PC-3 (cell line): ENCODE measurements at regions not wholly inside any gene's neighbourhood (a gene's known extent, or its start where the extent isn't known, plus 50 kb on each side); places are given as distances from the start of the nearest gene placed in this dataset.

Source experiments
- ATAC-seq: fragments of 200-7000 bp; cut with Tn5 transposase; 2 replicates; pipeline ENCODE4 v1.9.1; 2020; ENCODE audit warnings: mild to moderate bottlenecking, moderate library complexity
- BruUV-seq: library from RNA; stranded (reverse); fragments of 400-500 nt; replicated peaks from 2 replicates; lab custom pipeline; 2021; lab: Mats Ljungman, UMichigan
- CTCF ChIA-PET: fragments of 300-600 bp; sonication (Branson Sonifier 250); formaldehyde crosslinking; loops from one replicate; lab custom pipeline; 2022; ENCODE audit warnings: antibody characterized with exemption; lab: Charles Lee
- POLR2A ChIA-PET: fragments of 300-600 bp; sonication (Branson Sonifier 250); formaldehyde crosslinking; loops from one replicate; lab custom pipeline; 2022; ENCODE audit warnings: antibody characterized with exemption; ENCODE audit not compliant: unreplicated experiment; lab: Charles Lee
- DNase-seq: peaks from one replicate; pipeline ENCODE4 v3.0.0-alpha.2; 2015
- H2AFZ ChIP-seq: fragments of 300-600 bp; sonication (generic); 2 replicates; pipeline ENCODE4 v1.6.0; 2016; ENCODE audit warnings: antibody characterized with exemption, low read length
- H3F3A ChIP-seq: fragments of 300-600 bp; sonication (generic); one replicate; pipeline ENCODE4 v1.6.0; 2017; ENCODE audit warnings: antibody characterized with exemption, low read length, control low read depth, mild to moderate bottlenecking; ENCODE audit not compliant: unreplicated experiment
- H3K27ac ChIP-seq: fragments of 300-600 bp; sonication (generic); 2 replicates; pipeline ENCODE4 v1.5.1; 2016; ENCODE audit warnings: mild to moderate bottlenecking, low read length
- H3K27me3 ChIP-seq: fragments of 300-600 bp; sonication (generic); 2 replicates; pipeline ENCODE4 v1.6.1; 2016; ENCODE audit warnings: low read length, mixed read lengths
- H3K36me3 ChIP-seq: fragments of 300-600 bp; sonication (generic); 2 replicates; pipeline ENCODE4 v1.6.1; 2016; ENCODE audit warnings: low read depth, mixed run types, low read length, mixed read lengths
- H3K4me1 ChIP-seq: fragments of 300-600 bp; sonication (generic); 2 replicates; pipeline ENCODE4 v1.5.1; 2016; ENCODE audit warnings: low read length; ENCODE audit not compliant: insufficient read depth
- H3K4me2 ChIP-seq: fragments of 300-600 bp; sonication (generic); 2 replicates; pipeline ENCODE4 v1.6.0; 2016; ENCODE audit warnings: low read length
- H3K4me3 ChIP-seq: fragments of 300-600 bp; sonication (generic); 2 replicates; pipeline ENCODE4 v1.5.1; 2016; ENCODE audit warnings: mild to moderate bottlenecking, low read length, mixed read lengths
- H3K79me2 ChIP-seq: fragments of 300-600 bp; sonication (generic); 2 replicates; pipeline ENCODE4 v1.6.1; 2017; ENCODE audit warnings: low read length, mixed read lengths
- H3K9ac ChIP-seq: fragments of 300-600 bp; sonication (generic); 2 replicates; pipeline ENCODE4 v1.6.0; 2016; ENCODE audit warnings: mild to moderate bottlenecking, low read length
- H3K9me2 ChIP-seq: fragments of 300-600 bp; sonication (generic); replicated peaks from 2 replicates; pipeline ENCODE4 v1.6.1; 2016; ENCODE audit warnings: mixed run types, low read length, mixed read lengths
- H3K9me3 ChIP-seq: fragments of 300-600 bp; sonication (generic); 2 replicates; pipeline ENCODE4 v1.6.1; 2016; ENCODE audit warnings: low read length, mixed read lengths
- H4K20me1 ChIP-seq: fragments of 300-600 bp; sonication (generic); 2 replicates; pipeline ENCODE4 v1.6.1; 2016; ENCODE audit warnings: low read length, mixed read lengths
- CTCF ChIP-seq: fragments of 300-600 bp; sonication (generic); conservative IDR thresholded peaks from 2 replicates; pipeline ENCODE4 v1.5.1; 2017; ENCODE audit warnings: antibody characterized with exemption, low read depth, mild to moderate bottlenecking, low read length
- EZH2 ChIP-seq: fragments of 300-600 bp; sonication (generic); IDR thresholded peaks from one replicate; pipeline ENCODE4 v1.6.1; 2017; ENCODE audit warnings: antibody characterized with exemption, mild to moderate bottlenecking, low read length; ENCODE audit not compliant: unreplicated experiment
- EZH2phosphoT487 ChIP-seq: fragments of 300-600 bp; sonication (generic); IDR thresholded peaks from 2 replicates; pipeline ENCODE4 v1.6.1; 2018; ENCODE audit warnings: mild to moderate bottlenecking, antibody characterized with exemption, low read length, borderline replicate concordance
- intact Hi-C: fragments of 100-400 bp; cut with micrococcal nuclease; formaldehyde crosslinking; loops from 2 replicates; pipeline ENCODE4 v1.9.0; 2023

DNA sequence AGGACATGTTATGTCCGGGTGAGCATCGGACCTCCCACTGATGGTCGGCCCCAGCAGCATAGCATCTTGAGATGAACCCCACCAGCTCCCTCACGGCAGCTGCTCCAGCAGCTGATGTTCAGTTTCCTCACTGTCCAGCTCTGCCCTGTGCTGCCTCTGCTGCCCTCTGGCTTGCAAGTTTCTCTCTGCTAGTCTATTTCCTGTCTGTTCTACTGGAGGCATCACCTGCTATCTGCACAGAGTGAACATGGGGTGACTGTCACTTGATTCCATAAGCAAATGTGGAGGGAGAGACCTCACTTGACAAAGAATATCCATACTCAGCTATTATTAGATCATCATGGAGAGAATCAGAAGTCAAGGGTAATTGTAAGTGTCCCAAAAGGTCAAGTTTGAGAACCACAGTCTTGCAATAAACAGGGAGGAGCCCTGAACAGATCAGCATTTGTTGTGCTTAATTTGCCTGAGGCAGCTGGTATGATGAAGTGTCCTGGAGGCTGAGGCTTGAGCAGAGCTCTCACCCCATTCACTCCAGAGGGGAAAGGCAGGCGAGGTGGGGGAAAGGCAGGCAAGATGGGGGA lies 702.8 kb downstream of the SEMA5A start:
- Histone ChIP-seq H4K20me1 (no peaks in the 10 kb centered on the region), H3K9me2 (no peaks in the 10 kb centered on the region), H3K9ac (no peak overlapping the region), H3F3A (no peaks in the 10 kb centered on the region), H3K36me3 (no peaks in the 10 kb centered on the region), H2AFZ (no peak overlapping the region), H3K4me1 (peaks cover 17% of the 10 kb centered on the region), H3K4me3 (no peak overlapping the region), H3K4me2 (no peak overlapping the region), H3K9me3 (no peaks in the 10 kb centered on the region), H3K27me3 (no peaks in the 10 kb centered on the region), H3K79me2 (no peaks in the 10 kb centered on the region), H3K27ac (no peak overlapping the region)
- ChIA-PET POLR2A (no interaction called here), CTCF (no interaction called here)
- DNase-seq: peak; percentile 61
- peak; percentile 64 for ATAC-seq
- intact Hi-C loops: loop anchor here (1.0 kb wide), 1 partner anchor 87 kb away; no protein-coding TSS in a partner anchor
- no TSS peak for BruUV-seq
- TF ChIP-seq EZH2phosphoT487: no peak
- TF ChIP-seq EZH2: no peak
- peak; percentile 69 for TF ChIP-seq CTCF

GRCh38 chr5:8843771-8844170 lies 702.1 kb downstream of the SEMA5A start:
- Histone ChIP-seq H4K20me1 (no peaks in the 10 kb centered on the region), H3K9me3 (no peaks in the 10 kb centered on the region), H3F3A (no peaks in the 10 kb centered on the region), H3K4me3 (no peak overlapping the region), H3K27ac (no peak overlapping the region), H3K9ac (no peak overlapping the region), H3K36me3 (no peaks in the 10 kb centered on the region), H3K27me3 (no peaks in the 10 kb centered on the region), H3K9me2 (no peaks in the 10 kb centered on the region), H3K4me2 (no peak overlapping the region), H3K79me2 (no peaks in the 10 kb centered on the region), H3K4me1 (peaks cover 21% of the 10 kb centered on the region), H2AFZ (no peak overlapping the region)
- DNase-seq: no peak
- ATAC-seq: no peak
- CTCF ChIA-PET: no interaction called here
- no TSS peak for BruUV-seq
- no peak for TF ChIP-seq EZH2phosphoT487
- TF ChIP-seq EZH2: no peak
- no peak for TF ChIP-seq CTCF
- intact Hi-C loops: loop anchor here (1.0 kb wide), 1 partner anchor 87 kb away; no protein-coding TSS in a partner anchor
- POLR2A ChIA-PET: no interaction called here

DNA sequence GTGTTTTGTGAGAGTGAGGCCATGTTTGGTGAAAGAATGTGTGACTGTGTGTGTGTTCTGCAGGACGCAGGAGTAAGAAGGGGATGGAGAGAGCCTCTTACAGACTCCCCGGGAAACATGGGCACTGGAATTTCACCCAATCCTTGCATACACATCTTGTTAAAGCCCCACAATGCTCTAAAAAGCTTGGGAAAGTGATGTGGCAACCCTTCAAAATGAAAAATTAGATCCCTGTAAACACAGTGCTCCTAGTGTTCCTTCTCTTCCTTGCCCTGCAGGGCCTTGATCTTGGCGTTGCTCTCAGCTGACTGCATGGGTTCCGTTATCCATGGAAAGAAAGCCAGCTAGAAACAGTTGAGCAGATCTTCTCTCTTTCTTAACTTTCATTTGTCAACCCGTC lies 701.7 kb downstream of the SEMA5A start:
- Histone ChIP-seq H3K4me3 (no peak overlapping the region), H4K20me1 (no peaks in the 10 kb centered on the region), H3K36me3 (no peaks in the 10 kb centered on the region), H2AFZ (no peak overlapping the region), H3K79me2 (no peaks in the 10 kb centered on the region), H3F3A (no peaks in the 10 kb centered on the region), H3K27ac (no peak overlapping the region), H3K4me1 (peaks cover 26% of the 10 kb centered on the region), H3K27me3 (no peaks in the 10 kb centered on the region), H3K9me3 (no peaks in the 10 kb centered on the region), H3K9ac (no peak overlapping the region), H3K4me2 (no peak overlapping the region), H3K9me2 (no peaks in the 10 kb centered on the region)
- no TSS peak for BruUV-seq
- ChIA-PET CTCF (no interaction called here), POLR2A (no interaction called here)
- no peak for DNase-seq
- ATAC-seq: no peak
- intact Hi-C loops: no loop called here
- TF ChIP-seq CTCF (no peak), EZH2phosphoT487 (no peak), EZH2 (no peak)
